Testis (tissue), 2 donors: ENCODE measurements at regions not wholly inside any gene's neighbourhood (a gene's known extent, or its start where the extent isn't known, plus 50 kb on each side); places are given as distances from the start of the nearest gene placed in this dataset.

ENCODE experiments used
- CTCF ChIP-seq, 3 experiments: fragments of 450-650 bp in 2 of 3; fragments of 200-600 bp in 1 of 3; sonication (generic) in 1 of 3; IDR thresholded peaks; one replicate each; pipeline ENCODE4 v1.5.1; 2016 to 2019; ENCODE audit warnings: antibody characterized with exemption in 3 of 3, mild to moderate bottlenecking in 2 of 3, moderate library complexity in 1 of 3
- POLR2A ChIP-seq: fragments of 450-650 bp; IDR thresholded peaks from one replicate; pipeline ENCODE4 v1.6.1; 2017; ENCODE audit warnings: antibody characterized with exemption, mild to moderate bottlenecking, moderate library complexity

- no peak for TF ChIP-seq CTCF (IDR thresholded peaks at IDR 0.05)
- TF ChIP-seq POLR2A, result no peak
These were observed 271.2 kb downstream of the ARHGAP12 start for GRCh38 chr10:31657434-31657872.
